ENCODE measurements at regions not wholly inside any gene's neighbourhood (a gene's known extent, or its start where the extent isn't known, plus 50 kb on each side); places are given as distances from the start of the nearest gene placed in this dataset.

- TF ChIP-seq, protein P1, sequence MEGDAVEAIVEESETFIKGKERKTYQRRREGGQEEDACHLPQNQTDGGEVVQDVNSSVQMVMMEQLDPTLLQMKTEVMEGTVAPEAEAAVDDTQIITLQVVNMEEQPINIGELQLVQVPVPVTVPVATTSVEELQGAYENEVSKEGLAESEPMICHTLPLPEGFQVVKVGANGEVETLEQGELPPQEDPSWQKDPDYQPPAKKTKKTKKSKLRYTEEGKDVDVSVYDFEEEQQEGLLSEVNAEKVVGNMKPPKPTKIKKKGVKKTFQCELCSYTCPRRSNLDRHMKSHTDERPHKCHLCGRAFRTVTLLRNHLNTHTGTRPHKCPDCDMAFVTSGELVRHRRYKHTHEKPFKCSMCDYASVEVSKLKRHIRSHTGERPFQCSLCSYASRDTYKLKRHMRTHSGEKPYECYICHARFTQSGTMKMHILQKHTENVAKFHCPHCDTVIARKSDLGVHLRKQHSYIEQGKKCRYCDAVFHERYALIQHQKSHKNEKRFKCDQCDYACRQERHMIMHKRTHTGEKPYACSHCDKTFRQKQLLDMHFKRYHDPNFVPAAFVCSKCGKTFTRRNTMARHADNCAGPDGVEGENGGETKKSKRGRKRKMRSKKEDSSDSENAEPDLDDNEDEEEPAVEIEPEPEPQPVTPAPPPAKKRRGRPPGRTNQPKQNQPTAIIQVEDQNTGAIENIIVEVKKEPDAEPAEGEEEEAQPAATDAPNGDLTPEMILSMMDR (IDR thresholded peaks at IDR 0.05) = no peak
- TF ChIP-seq POLR2A (IDR thresholded peaks at IDR 0.05) = no peak
These were observed 1084.6 kb upstream of the ARRDC3 start for GRCh38 chr5:92467695-92468094.
